Hepatocyte (in vitro differentiated cells): ENCODE measurements at regions not wholly inside any gene's neighbourhood (a gene's known extent, or its start where the extent isn't known, plus 50 kb on each side); places are given as distances from the start of the nearest gene placed in this dataset.
A peak's percentile ranks its signal among the peaks of the same experiment; 100 is the strongest.

Experiments
- DNase-seq: peaks from one replicate; pipeline ENCODE4 v3.0.0-alpha.2; 2016; ENCODE audit warnings: low spot score
- H2AFZ ChIP-seq: fragments of 200-600 bp; sonication (generic); 2 replicates; pipeline ENCODE4 v1.6.0; 2016; ENCODE audit warnings: antibody characterized with exemption, mild to moderate bottlenecking
- H3K27ac ChIP-seq: fragments of 200-600 bp; sonication (generic); 2 replicates; pipeline ENCODE4 v1.5.1; 2016; ENCODE audit warnings: mild to moderate bottlenecking
- H3K27me3 ChIP-seq: fragments of 200-600 bp; sonication (generic); 2 replicates; pipeline ENCODE4 v1.6.1; 2016
- H3K36me3 ChIP-seq: fragments of 200-600 bp; sonication (generic); replicated peaks from 2 replicates; pipeline ENCODE4 v1.5.1; 2016; ENCODE audit warnings: low read depth; ENCODE audit not compliant: insufficient read depth
- H3K4me1 ChIP-seq: fragments of 200-600 bp; sonication (generic); 2 replicates; pipeline ENCODE4 v1.5.1; 2016; ENCODE audit warnings: mild to moderate bottlenecking, moderate library complexity; ENCODE audit not compliant: insufficient read depth
- H3K4me2 ChIP-seq: fragments of 200-600 bp; sonication (generic); 2 replicates; pipeline ENCODE4 v1.6.0; 2016
- H3K4me3 ChIP-seq: fragments of 200-600 bp; sonication (generic); 2 replicates; pipeline ENCODE4 v1.5.1; 2016; ENCODE audit warnings: mild to moderate bottlenecking
- H3K79me2 ChIP-seq: fragments of 200-600 bp; sonication (generic); 2 replicates; pipeline ENCODE4 v1.6.0; 2017; ENCODE audit warnings: mild to moderate bottlenecking
- H3K9me2 ChIP-seq: fragments of 200-600 bp; sonication (generic); replicated peaks from 2 replicates; pipeline ENCODE4 v1.6.0; 2017; ENCODE audit warnings: mild to moderate bottlenecking; ENCODE audit not compliant: insufficient read depth
- H3K9me3 ChIP-seq: fragments of 200-600 bp; sonication (generic); 2 replicates; pipeline ENCODE4 v1.5.1; 2016; ENCODE audit warnings: low read depth, mild to moderate bottlenecking
- H4K20me1 ChIP-seq: fragments of 200-600 bp; sonication (generic); 2 replicates; pipeline ENCODE4 v1.6.0; 2016; ENCODE audit warnings: mild to moderate bottlenecking; ENCODE audit not compliant: insufficient read depth, poor library complexity, severe bottlenecking
- CTCF ChIP-seq: fragments of 200-600 bp; sonication (generic); IDR thresholded peaks from 2 replicates; pipeline ENCODE4 v1.5.1; 2016; ENCODE audit warnings: antibody characterized with exemption, mild to moderate bottlenecking; ENCODE audit not compliant: poor library complexity
- EZH2 ChIP-seq: fragments of 200-600 bp; sonication (generic); IDR thresholded peaks from 2 replicates; pipeline ENCODE4 v1.6.1; 2016; ENCODE audit warnings: antibody characterized with exemption, mild to moderate bottlenecking, borderline replicate concordance
- EZH2phosphoT487 ChIP-seq: fragments of 200-600 bp; sonication (generic); IDR thresholded peaks from one replicate; pipeline ENCODE4 v1.6.1; 2018; ENCODE audit warnings: antibody characterized with exemption, mild to moderate bottlenecking, low read depth, moderate library complexity; ENCODE audit not compliant: unreplicated experiment, severe bottlenecking
- WGBS: methylation state at CpG from one replicate; pipeline ENCODE4 v1.1.6; 2016; ENCODE audit warnings: low lambda C conversion rate; ENCODE audit errors: missing lambda C conversion rate; 5-methylcytosine and 5-hydroxymethylcytosine counted together

- Histone ChIP-seq H3K36me3 (no peaks in the 10 kb centered on the region), H3K9me3 (no peaks in the 10 kb centered on the region), H4K20me1 (no peaks in the 10 kb centered on the region), H3K4me2 (no peak overlapping the region), H3K27ac (peak overlapping the region; percentile 7), H2AFZ (no peak overlapping the region), H3K9me2 (no peaks in the 10 kb centered on the region), H3K79me2 (no peaks in the 10 kb centered on the region), H3K4me1 (peaks cover 10% of the 10 kb centered on the region), H3K27me3 (no peaks in the 10 kb centered on the region), H3K4me3 (no peak overlapping the region)
- 65% methylated on average over 7 of the region's 7 CpGs for WGBS
- no peak for DNase-seq
- TF ChIP-seq EZH2 = no peak
- TF ChIP-seq CTCF = no peak
- TF ChIP-seq EZH2phosphoT487 = no peak
Observed at GRCh38 chr3:64921281-64922065, 233.7 kb upstream of the ADAMTS9 start.

GRCh38 chr3:64919934-64920333 lies 232.1 kb upstream of the ADAMTS9 start:
- H4K20me1 ChIP-seq = no peaks in the 10 kb centered on the region
- peak overlapping the region; percentile 40 for H3K27ac ChIP-seq
- TF ChIP-seq CTCF (no peak), EZH2 (no peak), EZH2phosphoT487 (no peak)
- no peaks in the 10 kb centered on the region for H3K36me3 ChIP-seq
- no peaks in the 10 kb centered on the region for H3K9me3 ChIP-seq
- no peak for DNase-seq
- no peaks in the 10 kb centered on the region for H3K9me2 ChIP-seq
- peaks cover 17% of the 10 kb centered on the region for H3K4me1 ChIP-seq
- H3K27me3 ChIP-seq = no peaks in the 10 kb centered on the region
- WGBS = 96% methylated on average over 1 of the region's 1 CpG
- no peaks in the 10 kb centered on the region for H3K79me2 ChIP-seq
- no peak overlapping the region for H2AFZ ChIP-seq
- no peak overlapping the region for H3K4me2 ChIP-seq
- no peak overlapping the region for H3K4me3 ChIP-seq

- no peaks in the 10 kb centered on the region for H3K27me3 ChIP-seq
- no peaks in the 10 kb centered on the region for H3K79me2 ChIP-seq
- no peak for DNase-seq
- no peaks in the 10 kb centered on the region for H3K9me2 ChIP-seq
- no peak overlapping the region for H3K4me3 ChIP-seq
- TF ChIP-seq EZH2phosphoT487 = no peak
- TF ChIP-seq EZH2 = no peak
- no peak for TF ChIP-seq CTCF
- no peak overlapping the region for H2AFZ ChIP-seq
- H3K4me1 ChIP-seq = peaks cover 17% of the 10 kb centered on the region
- H4K20me1 ChIP-seq = no peaks in the 10 kb centered on the region
- no peaks in the 10 kb centered on the region for H3K9me3 ChIP-seq
- no peak overlapping the region for H3K4me2 ChIP-seq
- H3K36me3 ChIP-seq = no peaks in the 10 kb centered on the region
- H3K27ac ChIP-seq = no peak overlapping the region
Observed at GRCh38 chr3:64918989-64919388, 231.2 kb upstream of the ADAMTS9 start.
